NCI-H146 treated with DMSO at 0.1 percent for 48 hours (cell line): ENCODE measurements at regions not wholly inside any gene's neighbourhood (a gene's known extent, or its start where the extent isn't known, plus 50 kb on each side); places are given as distances from the start of the nearest gene placed in this dataset.

ENCODE experiments used
- DNase-seq: peaks from one replicate; lab custom pipeline; 2025; ENCODE audit not compliant: unreplicated experiment; lab: John Stamatoyannopoulos, UW

GRCh38 chr15:62599791-62600777, 435.0 kb upstream of the C2CD4B start:
- DNase-seq: no peak

GRCh38 chr15:62601777-62602545, 436.9 kb upstream of the C2CD4B start:
- no peak for DNase-seq

GRCh38 chr15:62603742-62604141, 438.7 kb upstream of the C2CD4B start:
- no peak for DNase-seq

- no peak for DNase-seq
These were observed 437.3 kb upstream of the TPM1 start for GRCh38 chr15:62605282-62605681.

- DNase-seq: no peak
These were observed 436.0 kb upstream of the TPM1 start for GRCh38 chr15:62606376-62607113.

- no peak for DNase-seq
These were observed 435.5 kb upstream of the TPM1 start for GRCh38 chr15:62607114-62607462.

GRCh38 chr15:62607643-62608042, 434.9 kb upstream of the TPM1 start:
- no peak for DNase-seq

- DNase-seq: no peak
These were observed 434.2 kb upstream of the TPM1 start for GRCh38 chr15:62608369-62608768.

GRCh38 chr15:62610265-62610869, 432.2 kb upstream of the TPM1 start:
- DNase-seq: no peak

GRCh38 chr15:62611002-62611401, 431.5 kb upstream of the TPM1 start:
- no peak for DNase-seq

GRCh38 chr15:62612183-62612733, 430.3 kb upstream of the TPM1 start:
- no peak for DNase-seq

- no peak for DNase-seq
These were observed 429.8 kb upstream of the TPM1 start for GRCh38 chr15:62612771-62613170.

- no peak for DNase-seq
These were observed 425.8 kb upstream of the TPM1 start for GRCh38 chr15:62616746-62617145.

- no peak for DNase-seq
These were observed 424.8 kb upstream of the TPM1 start for GRCh38 chr15:62617741-62618140.

- no peak for DNase-seq
These were observed 424.1 kb upstream of the TPM1 start for GRCh38 chr15:62618432-62618831.

GRCh38 chr15:62618846-62619504, 423.6 kb upstream of the TPM1 start:
- no peak for DNase-seq

GRCh38 chr15:62619526-62619925, 423.0 kb upstream of the TPM1 start:
- no peak for DNase-seq

- no peak for DNase-seq
These were observed 419.8 kb upstream of the TPM1 start for GRCh38 chr15:62622775-62623174.

GRCh38 chr15:62624547-62625378, 417.8 kb upstream of the TPM1 start:
- no peak for DNase-seq
